HG02943 (cell line): ENCODE measurements at regions not wholly inside any gene's neighbourhood (a gene's known extent, or its start where the extent isn't known, plus 50 kb on each side); places are given as distances from the start of the nearest gene placed in this dataset.

ENCODE experiments used
- ATAC-seq: cut with Tn5 transposase; IDR thresholded peaks from one replicate; pipeline ENCODE4 v1.9.1; 2021; ENCODE audit warnings: mild to moderate bottlenecking, low read depth, moderate library complexity; ENCODE audit not compliant: unreplicated experiment

- ATAC-seq = no peak
These were observed 91.2 kb upstream of the KLF3 start for GRCh38 chr4:38572793-38573192.

- no peak for ATAC-seq
These were observed 89.3 kb upstream of the KLF3 start for GRCh38 chr4:38574559-38575333.

GRCh38 chr4:38576767-38577166 lies 87.2 kb upstream of the KLF3 start:
- ATAC-seq = no peak

GRCh38 chr4:38577462-38577861 lies 86.5 kb upstream of the KLF3 start:
- no peak for ATAC-seq

GRCh38 chr4:38581426-38582106 lies 82.4 kb upstream of the KLF3 start:
- no peak for ATAC-seq

- ATAC-seq = no peak
These were observed 81.6 kb upstream of the KLF3 start for GRCh38 chr4:38582445-38582844.

GRCh38 chr4:38582889-38583470 lies 81.0 kb upstream of the KLF3 start:
- no peak for ATAC-seq

- no peak for ATAC-seq
These were observed 78.1 kb upstream of the KLF3 start for GRCh38 chr4:38585871-38586270.

GRCh38 chr4:38587106-38587505 lies 76.9 kb upstream of the KLF3 start:
- no peak for ATAC-seq

- ATAC-seq = no peak
These were observed 74.0 kb upstream of the KLF3 start for GRCh38 chr4:38590046-38590445.

GRCh38 chr4:38591617-38592337 lies 72.2 kb upstream of the KLF3 start:
- no peak for ATAC-seq

GRCh38 chr4:38598489-38598888 lies 65.5 kb upstream of the KLF3 start:
- no peak for ATAC-seq

GRCh38 chr4:38600575-38600974 lies 63.4 kb upstream of the KLF3 start:
- no peak for ATAC-seq

- no peak for ATAC-seq
These were observed 62.6 kb upstream of the KLF3 start for GRCh38 chr4:38601244-38601915.

- ATAC-seq = no peak
These were observed 62.1 kb upstream of the KLF3 start for GRCh38 chr4:38601916-38602291.

- ATAC-seq = no peak
These were observed 60.3 kb upstream of the KLF3 start for GRCh38 chr4:38603652-38604051.

GRCh38 chr4:38605181-38605752 lies 58.7 kb upstream of the KLF3 start:
- ATAC-seq = no peak

- no peak for ATAC-seq
These were observed 58.0 kb upstream of the KLF3 start for GRCh38 chr4:38605753-38606586.

- no peak for ATAC-seq
These were observed 57.5 kb upstream of the KLF3 start for GRCh38 chr4:38606587-38606905.

- ATAC-seq = no peak
These were observed 54.4 kb upstream of the KLF3 start for GRCh38 chr4:38609614-38610013.
